Left ventricle myocardium inferior (tissue), 1 donor: ENCODE measurements at regions not wholly inside any gene's neighbourhood (a gene's known extent, or its start where the extent isn't known, plus 50 kb on each side); places are given as distances from the start of the nearest gene placed in this dataset.
"Not testable (repeated sequence)": the region's sequence is repeated elsewhere in the genome, so short reads cannot be mapped to it uniquely, and the experiment has no call there.

Source experiments
- DNase-seq: peaks from one replicate; pipeline ENCODE4 v3.0.0-alpha.2; 2020
- H3K27ac ChIP-seq: fragments of 200-600 bp; replicated peaks from 2 replicates; pipeline ENCODE4 v1.8.0; 2021
- H3K27me3 ChIP-seq: fragments of 200-600 bp; 2 replicates; pipeline ENCODE4 v1.8.0; 2021; ENCODE audit warnings: low read depth
- H3K36me3 ChIP-seq: fragments of 200-600 bp; 2 replicates; pipeline ENCODE4 v1.8.0; 2021
- H3K4me1 ChIP-seq: fragments of 200-600 bp; 2 replicates; pipeline ENCODE4 v1.8.0; 2021
- H3K4me3 ChIP-seq: fragments of 200-600 bp; 2 replicates; pipeline ENCODE4 v1.8.0; 2021; ENCODE audit warnings: mild to moderate bottlenecking, moderate library complexity
- H3K9me3 ChIP-seq: fragments of 200-600 bp; replicated peaks from 2 replicates; pipeline ENCODE4 v1.8.0; 2021
- CTCF ChIP-seq: fragments of 200-600 bp; IDR thresholded peaks from 2 replicates; pipeline ENCODE4 v1.8.0; 2021; ENCODE audit warnings: antibody characterized with exemption, mild to moderate bottlenecking, borderline replicate concordance
- intact Hi-C: fragments of 100-400 bp; cut with micrococcal nuclease; formaldehyde crosslinking; loops from one replicate; pipeline ENCODE4 v1.11.0; 2022
- donor health status: DM: no; HTN: yes; CAD: no; lungs with severe emphysema.

DNA sequence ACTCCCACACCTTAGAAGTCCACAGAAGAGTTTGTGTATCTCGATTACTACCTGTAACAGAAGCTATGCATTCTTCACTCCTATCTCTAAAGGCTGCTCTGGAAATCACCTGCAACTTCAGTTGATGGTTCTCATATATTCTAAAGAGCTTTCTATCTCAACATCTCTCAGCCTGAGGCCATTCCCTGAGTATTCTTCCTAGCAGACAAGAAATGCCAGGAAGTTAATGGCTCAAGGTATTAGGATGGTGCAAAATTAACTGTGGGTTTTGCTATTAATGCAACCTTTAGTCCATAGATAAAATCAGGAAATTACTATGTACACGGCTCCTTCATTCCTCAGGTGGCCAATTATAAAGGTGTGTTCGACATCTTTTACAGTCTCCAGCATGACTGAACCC is 290.1 kb downstream of the ZNF716 start:
- H3K4me1 ChIP-seq, intact Hi-C loops, H3K27me3 ChIP-seq, H3K36me3 ChIP-seq, H3K4me3 ChIP-seq, DNase-seq, H3K27ac ChIP-seq: not testable (repeated sequence)
- H3K9me3 ChIP-seq, result peaks cover 24% of the 10 kb centered on the region

DNA sequence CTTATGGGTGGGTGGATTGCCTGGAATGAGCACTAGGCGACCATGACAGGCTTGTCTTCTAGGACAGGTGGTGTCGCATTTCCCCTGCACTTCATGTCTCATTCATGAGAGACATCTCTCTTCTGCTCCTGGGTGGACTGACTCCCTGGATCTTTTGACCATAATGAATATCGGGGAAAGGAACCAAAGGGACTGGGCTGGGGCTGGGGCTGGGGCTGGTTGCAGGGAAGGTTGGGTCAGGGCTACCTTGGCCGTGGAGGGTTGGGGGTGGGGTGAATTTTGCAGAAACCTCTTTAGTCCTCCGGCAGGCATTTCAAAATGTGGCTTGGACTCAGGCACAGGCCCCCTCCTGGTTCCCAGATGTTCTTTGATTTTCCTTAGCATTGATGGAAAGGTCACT is 319.2 kb downstream of the ZNF716 start:
- no peaks in the 10 kb centered on the region for H3K36me3 ChIP-seq
- no peaks in the 10 kb centered on the region for H3K4me1 ChIP-seq
- intact Hi-C loops, result no loop called here
- H3K27me3 ChIP-seq, result no peaks in the 10 kb centered on the region
- TF ChIP-seq CTCF, result no peak
- peaks cover 4% of the 10 kb centered on the region for H3K9me3 ChIP-seq
- DNase-seq, result no peak
- no peak overlapping the region for H3K27ac ChIP-seq
- no peak overlapping the region for H3K4me3 ChIP-seq

DNA sequence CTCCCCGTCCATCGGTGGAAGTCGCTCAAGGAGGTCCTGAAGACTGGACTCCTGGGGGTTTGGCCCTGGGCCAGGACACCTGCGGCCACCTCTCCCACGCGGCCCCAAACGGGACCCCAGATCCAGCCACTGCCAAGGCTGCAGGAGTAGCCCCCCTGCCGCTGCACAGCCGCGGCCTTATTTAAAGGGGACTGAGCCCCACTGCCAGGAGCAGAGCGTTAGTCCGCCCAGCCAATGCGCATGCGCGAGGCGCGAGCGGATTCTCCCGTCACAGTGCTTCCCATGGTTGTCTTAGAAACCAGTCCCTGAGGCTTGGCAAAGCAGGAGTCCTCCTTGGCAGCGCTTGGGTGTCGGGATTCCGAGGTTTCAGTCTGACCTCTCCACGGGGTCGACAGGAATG is 320.0 kb downstream of the ZNF716 start:
- TF ChIP-seq CTCF, result no peak
- intact Hi-C loops, result no loop called here
- H3K4me1 ChIP-seq, result no peaks in the 10 kb centered on the region
- peaks cover 4% of the 10 kb centered on the region for H3K9me3 ChIP-seq
- DNase-seq, result no peak
- no peaks in the 10 kb centered on the region for H3K27me3 ChIP-seq
- H3K4me3 ChIP-seq, result no peak overlapping the region
- H3K36me3 ChIP-seq, result no peaks in the 10 kb centered on the region
- no peak overlapping the region for H3K27ac ChIP-seq

DNA sequence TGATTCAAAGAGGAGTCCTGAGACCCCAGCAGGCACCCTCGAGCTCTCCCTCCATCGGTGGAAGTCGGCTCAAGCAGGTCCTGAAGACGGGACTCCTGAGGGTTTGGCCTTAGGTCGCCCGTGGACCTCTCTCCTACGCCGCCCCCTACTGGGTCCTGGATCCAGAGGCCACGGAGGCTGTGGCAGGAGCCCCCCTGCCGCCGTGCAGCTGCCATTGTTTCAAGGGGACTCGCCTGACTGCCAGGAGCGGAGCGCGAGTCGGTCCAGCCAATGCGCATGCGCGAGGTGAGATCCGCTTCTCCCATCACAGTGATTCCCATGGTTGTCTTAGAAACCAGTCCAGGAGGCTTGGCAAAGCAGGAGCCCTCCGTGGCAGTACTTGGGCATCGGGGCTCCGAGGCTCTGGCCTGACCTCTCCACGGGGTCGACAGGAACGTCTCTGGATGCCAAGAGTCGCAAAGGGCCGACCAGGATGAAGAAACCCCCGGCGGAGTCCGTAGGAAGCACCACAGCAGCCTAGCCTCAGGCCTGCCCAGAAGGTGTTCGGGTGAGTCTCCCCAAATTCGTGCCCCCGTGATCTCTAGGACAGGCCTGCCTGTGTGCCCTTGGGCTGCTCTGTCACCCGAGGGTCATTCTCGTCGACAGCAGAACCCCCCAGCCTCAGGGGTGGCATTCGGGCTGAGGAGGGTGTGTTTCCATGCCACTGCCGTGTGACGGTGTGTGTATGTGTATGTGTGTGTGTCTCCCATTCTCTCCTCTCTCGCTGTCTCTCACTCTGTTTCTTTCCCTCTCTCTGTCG is 322.3 kb downstream of the ZNF716 start:
- intact Hi-C loops, result no loop called here
- DNase-seq, result no peak
- no peak for TF ChIP-seq CTCF
- H3K9me3 ChIP-seq, result peaks cover 4% of the 10 kb centered on the region
- H3K27me3 ChIP-seq, result no peaks in the 10 kb centered on the region
- H3K4me1 ChIP-seq, result no peaks in the 10 kb centered on the region
- H3K4me3 ChIP-seq, result no peak overlapping the region
- no peaks in the 10 kb centered on the region for H3K36me3 ChIP-seq
- H3K27ac ChIP-seq, result no peak overlapping the region

DNA sequence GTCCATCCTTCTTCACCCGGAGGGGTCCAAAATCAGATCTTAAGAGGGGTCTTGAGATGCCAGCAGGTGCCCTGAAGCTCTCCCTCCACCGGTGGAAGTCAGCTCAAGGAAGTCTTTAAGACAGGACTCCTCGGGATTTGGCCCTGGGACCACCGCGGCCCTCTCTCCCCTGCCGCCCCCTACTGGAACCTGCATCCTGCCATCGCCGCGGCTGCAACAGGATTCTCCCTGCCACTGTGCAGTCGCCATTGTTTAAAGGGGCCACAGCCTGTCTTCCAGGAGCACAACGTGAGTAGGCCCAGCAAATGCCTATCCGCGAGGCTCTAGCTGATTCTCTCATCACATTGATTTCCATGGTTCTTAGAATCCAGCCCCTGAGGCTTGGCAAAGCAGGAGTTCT is 324.3 kb downstream of the ZNF716 start:
- H3K27me3 ChIP-seq, result no peaks in the 10 kb centered on the region
- no peaks in the 10 kb centered on the region for H3K4me1 ChIP-seq
- H3K4me3 ChIP-seq, result no peak overlapping the region
- no peaks in the 10 kb centered on the region for H3K36me3 ChIP-seq
- no peak for TF ChIP-seq CTCF
- DNase-seq, result no peak
- intact Hi-C loops, result no loop called here
- H3K27ac ChIP-seq, result no peak overlapping the region
- no peaks in the 10 kb centered on the region for H3K9me3 ChIP-seq

DNA sequence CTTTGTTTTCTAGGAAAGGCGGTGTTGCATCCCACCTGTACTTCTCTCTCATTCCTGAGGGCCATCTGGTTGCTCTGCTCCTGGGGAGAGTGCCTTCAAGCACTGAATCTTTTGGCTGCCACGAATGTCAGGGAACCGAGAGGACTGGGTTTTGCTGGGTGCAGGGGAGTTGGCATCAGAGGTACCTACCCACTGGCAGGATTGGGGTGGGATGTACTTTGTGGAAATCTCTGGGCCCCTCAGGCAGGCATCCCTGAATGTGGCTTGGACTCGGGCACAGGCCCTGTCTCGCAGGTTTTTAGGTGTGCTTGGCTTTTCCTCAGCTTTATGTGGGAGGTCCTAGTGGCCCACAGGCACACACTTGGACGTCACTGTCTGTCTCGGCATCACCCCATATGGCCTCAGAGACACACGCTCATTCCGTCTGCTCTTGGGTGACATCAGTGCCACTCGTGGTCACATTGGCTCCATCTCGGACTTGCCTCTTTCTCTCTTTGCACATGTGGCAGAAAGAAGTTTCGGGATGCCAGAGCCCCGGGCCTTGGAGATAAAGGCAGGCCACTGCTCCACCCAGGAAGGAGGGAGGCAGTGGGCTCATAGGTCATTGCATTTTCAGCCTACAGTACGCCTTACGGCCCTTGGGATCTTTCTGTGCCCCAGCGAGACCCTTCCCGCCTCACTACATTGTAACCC is 325.6 kb downstream of the ZNF716 start:
- no peaks in the 10 kb centered on the region for H3K9me3 ChIP-seq
- no peak for DNase-seq
- H3K27me3 ChIP-seq, result no peaks in the 10 kb centered on the region
- no peaks in the 10 kb centered on the region for H3K36me3 ChIP-seq
- H3K27ac ChIP-seq, result no peak overlapping the region
- intact Hi-C loops, result no loop called here
- no peaks in the 10 kb centered on the region for H3K4me1 ChIP-seq
- H3K4me3 ChIP-seq, result no peak overlapping the region
- no peak for TF ChIP-seq CTCF

GRCh38 chr7:57776136-57776856 is 326.3 kb downstream of the ZNF716 start:
- H3K4me3 ChIP-seq, H3K27me3 ChIP-seq, H3K4me1 ChIP-seq, H3K36me3 ChIP-seq, DNase-seq, intact Hi-C loops, H3K9me3 ChIP-seq, H3K27ac ChIP-seq: not testable (repeated sequence)
